Spleen (tissue), 7 donors: ENCODE measurements at regions not wholly inside any gene's neighbourhood (a gene's known extent, or its start where the extent isn't known, plus 50 kb on each side); places are given as distances from the start of the nearest gene placed in this dataset.

Experiments
- CTCF ChIP-seq, 11 experiments: fragments of 200-600 bp in 7 of 11; fragments of 450-650 bp in 4 of 11; sonication (generic) in 4 of 11; IDR thresholded peaks in 8 of 11; conservative IDR thresholded peaks in 3 of 11; 1 replicate in 7 of 11; 2 replicates in 4 of 11; pipeline versions ENCODE4 v1.4.0 to v1.8.0; 2016 to 2021; ENCODE audit warnings: antibody characterized with exemption in 11 of 11, inconsistent platforms in 4 of 11, mild to moderate bottlenecking in 1 of 11
- POLR2A ChIP-seq, 3 donors: fragments of 450-650 bp; IDR thresholded peaks; one replicate each; pipeline ENCODE4 v1.5.1; 2017; ENCODE audit warnings: antibody characterized with exemption in 3 of 3, mild to moderate bottlenecking in 1 of 3
- POLR2AphosphoS5 ChIP-seq, 3 donors: sonication (generic); formaldehyde crosslinking; IDR thresholded peaks; one replicate each; pipeline ENCODE4 v1.5.1; 2017; ENCODE audit warnings: antibody characterized with exemption in 3 of 3
- donor health status: DM: no; HTN: no; CAD: no; lungs with moderate emphysema.
- donor health status: DM: no; HTN: no; CAD: no.
- donor health status: DM: no; HTN: no; CAD: no.

GRCh38 chr17:12568358-12569251 is 97.1 kb upstream of the MYOCD start:
- no peak for TF ChIP-seq CTCF (IDR thresholded peaks at IDR 0.05 in 8 of 11, conservative IDR thresholded peaks at IDR 0.05 in 3 of 11)
- no peak for TF ChIP-seq POLR2A (IDR thresholded peaks at IDR 0.05)
- no peak for TF ChIP-seq POLR2AphosphoS5 (IDR thresholded peaks at IDR 0.05)
